Ovary (tissue), 7 donors: ENCODE measurements at regions not wholly inside any gene's neighbourhood (a gene's known extent, or its start where the extent isn't known, plus 50 kb on each side); places are given as distances from the start of the nearest gene placed in this dataset.

ENCODE experiments used
- DNase-seq, 5 donors: peaks; one replicate each; pipeline ENCODE4 v3.0.0-alpha.2; 2019 to 2020
- H3K27ac ChIP-seq, 2 donors: fragments of 200-600 bp; one replicate each; pipeline versions ENCODE4 v1.5.1 to v1.8.0; 2019 to 2022
- H3K27me3 ChIP-seq: fragments of 200-600 bp; one replicate; pipeline ENCODE4 v1.8.0; 2022
- H3K36me3 ChIP-seq: fragments of 200-600 bp; sonication (generic); one replicate; pipeline ENCODE4 v1.5.1; 2019
- H3K4me1 ChIP-seq: one replicate; pipeline ENCODE4 v1.8.1; 2013; ENCODE audit warnings: mild to moderate bottlenecking, moderate library complexity; ENCODE audit not compliant: insufficient read depth
- H3K4me3 ChIP-seq: fragments of 200-600 bp; sonication (generic); one replicate; pipeline ENCODE4 v1.5.1; 2017
- H3K9me3 ChIP-seq, 2 donors: fragments of 200-600 bp in 1 of 2; sonication (generic) in 1 of 2; one replicate each; pipeline versions ENCODE4 v1.5.1 to v1.8.1; 2013 to 2019; ENCODE audit warnings: mild to moderate bottlenecking in 1 of 2, moderate library complexity in 1 of 2
- CTCF ChIP-seq, 3 donors: fragments of 450-650 bp in 2 of 3; fragments of 200-600 bp in 1 of 3; IDR thresholded peaks; one replicate each; pipeline versions ENCODE4 v1.5.1 to v1.8.0; 2016 to 2022; ENCODE audit warnings: antibody characterized with exemption in 3 of 3, mild to moderate bottlenecking in 1 of 3
- EP300 ChIP-seq: sonication (generic); formaldehyde crosslinking; IDR thresholded peaks from one replicate; pipeline ENCODE4 v1.6.1; 2017; ENCODE audit warnings: antibody characterized with exemption
- POLR2A ChIP-seq: fragments of 450-650 bp; IDR thresholded peaks from one replicate; pipeline ENCODE4 v1.6.1; 2017; ENCODE audit warnings: antibody characterized with exemption, mild to moderate bottlenecking, moderate library complexity
- WGBS, 3 donors: extraction: QIAGEN DNeasy Blood & Tissue Kit in 1 of 3; methylation state at CpG; one replicate each; pipeline versions ENCODE4 v1.1.5 to v1.1.7; 2013 to 2017; 5-methylcytosine and 5-hydroxymethylcytosine counted together
- intact Hi-C, 4 donors: fragments of 100-400 bp; cut with DNase I; formaldehyde crosslinking; loops; one replicate each; pipeline versions ENCODE4 v1.11.0 to v1.15.1; 2022 to 2023
- donor health status: DM: no; HTN: no; CAD: no; lungs with moderate emphysema.
- donor health status: DM: no; HTN: no; CAD: no.
- donor health status: Bipolar disorder and iron deficiency.
- donor health status: DM: no; HTN: no; CAD: no.
- donor health status: DM: yes; HTN: yes; CAD: no.

- no peak overlapping the region for H3K27ac ChIP-seq
- 78 to 88% (median 78%) methylated on average over 2 of the region's 2 CpGs for WGBS, 3 donors
Measured at GRCh38 chr4:163922302-163922701, 427.8 kb downstream of the TMA16 start.

GRCh38 chr4:163923092-163923491 is 428.6 kb downstream of the TMA16 start:
- DNase-seq, result no peak
- TF ChIP-seq CTCF (IDR thresholded peaks at IDR 0.05) (no peak), POLR2A (no peak), EP300 (no peak)
- 65 to 84% (median 71%) methylated on average over 2 of the region's 2 CpGs for WGBS, 3 donors
- no peak overlapping the region for H3K27ac ChIP-seq
- no peaks in the 10 kb centered on the region for H3K36me3 ChIP-seq
- intact Hi-C loops, result no loop called here
- H3K4me1 ChIP-seq, result no peaks in the 10 kb centered on the region
- H3K4me3 ChIP-seq, result no peak overlapping the region
- H3K27me3 ChIP-seq, result no peaks in the 10 kb centered on the region
- no peaks in the 10 kb centered on the region for H3K9me3 ChIP-seq

More at GRCh38 chr4:163922302-163922701, 427.8 kb downstream of the TMA16 start:
- no peaks in the 10 kb centered on the region for H3K36me3 ChIP-seq
- DNase-seq, result no peak
- no peaks in the 10 kb centered on the region for H3K9me3 ChIP-seq
- TF ChIP-seq CTCF (IDR thresholded peaks at IDR 0.05), result no peak
- TF ChIP-seq EP300, result no peak
- TF ChIP-seq POLR2A, result no peak
- H3K4me1 ChIP-seq, result no peaks in the 10 kb centered on the region
- H3K27me3 ChIP-seq, result no peaks in the 10 kb centered on the region
- intact Hi-C loops, result no loop called here
- H3K4me3 ChIP-seq, result no peak overlapping the region

- H3K4me3 ChIP-seq, result no peak overlapping the region
- TF ChIP-seq EP300 (no peak), CTCF (IDR thresholded peaks at IDR 0.05) (no peak), POLR2A (no peak)
- no peaks in the 10 kb centered on the region for H3K36me3 ChIP-seq
- no peak for DNase-seq
- H3K27me3 ChIP-seq, result no peaks in the 10 kb centered on the region
- no peaks in the 10 kb centered on the region for H3K9me3 ChIP-seq
- H3K27ac ChIP-seq, result no peak overlapping the region
- no peaks in the 10 kb centered on the region for H3K4me1 ChIP-seq
- intact Hi-C loops, result no loop called here
Measured at GRCh38 chr4:163930086-163930485, 435.6 kb downstream of the TMA16 start.

- Histone ChIP-seq H3K27ac (no peak overlapping the region), H3K4me1 (no peaks in the 10 kb centered on the region), H3K36me3 (no peaks in the 10 kb centered on the region), H3K9me3 (no peaks in the 10 kb centered on the region), H3K27me3 (no peaks in the 10 kb centered on the region), H3K4me3 (no peak overlapping the region)
- 90 to 91% (median 90%) methylated on average over 7 of the region's 7 CpGs for WGBS, 3 donors
- no peak for TF ChIP-seq POLR2A
- no peak for TF ChIP-seq CTCF (IDR thresholded peaks at IDR 0.05)
- TF ChIP-seq EP300, result no peak
- no peak for DNase-seq
- intact Hi-C loops, result no loop called here
Measured at GRCh38 chr4:163932504-163932903, 438.0 kb downstream of the TMA16 start.

GRCh38 chr4:163939597-163939996 is 445.1 kb downstream of the TMA16 start:
- no peaks in the 10 kb centered on the region for H3K36me3 ChIP-seq
- WGBS, 3 donors, result 86 to 97% (median 92%) methylated on average over 1 of the region's 1 CpG
- DNase-seq, result no peak
- no peaks in the 10 kb centered on the region for H3K9me3 ChIP-seq
- no peak overlapping the region for H3K27ac ChIP-seq
- TF ChIP-seq POLR2A (no peak), EP300 (no peak), CTCF (IDR thresholded peaks at IDR 0.05) (no peak)
- H3K4me1 ChIP-seq, result no peaks in the 10 kb centered on the region
- intact Hi-C loops, result no loop called here
- H3K4me3 ChIP-seq, result no peak overlapping the region
- H3K27me3 ChIP-seq, result no peaks in the 10 kb centered on the region
